ENCODE measurements at regions not wholly inside any gene's neighbourhood (a gene's known extent, or its start where the extent isn't known, plus 50 kb on each side); places are given as distances from the start of the nearest gene placed in this dataset.
A peak's percentile ranks its signal among the peaks of the same experiment; 100 is the strongest.
"Not testable (repeated sequence)": the region's sequence is repeated elsewhere in the genome, so short reads cannot be mapped to it uniquely, and the experiment has no call there.

DNA sequence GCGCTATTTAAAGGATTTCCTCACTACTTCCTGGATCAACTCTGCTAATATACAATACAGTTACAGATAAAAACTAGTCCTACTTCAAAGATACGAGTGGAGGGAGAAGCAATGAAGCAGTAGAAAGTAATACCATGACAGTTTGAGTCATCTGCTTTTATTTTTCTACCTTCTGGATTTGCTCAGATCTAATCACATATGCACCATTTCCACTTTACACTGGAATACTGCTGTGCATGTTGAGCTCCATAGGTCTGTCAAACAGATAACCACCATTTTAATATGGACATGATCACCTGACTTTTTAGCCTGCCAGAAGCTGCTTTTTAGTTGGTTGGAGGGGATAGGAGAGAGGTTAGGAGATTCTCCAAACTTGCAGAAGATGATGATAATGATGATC lies 92.5 kb downstream of the MMUT start:
- no peak for DNase-seq

DNA sequence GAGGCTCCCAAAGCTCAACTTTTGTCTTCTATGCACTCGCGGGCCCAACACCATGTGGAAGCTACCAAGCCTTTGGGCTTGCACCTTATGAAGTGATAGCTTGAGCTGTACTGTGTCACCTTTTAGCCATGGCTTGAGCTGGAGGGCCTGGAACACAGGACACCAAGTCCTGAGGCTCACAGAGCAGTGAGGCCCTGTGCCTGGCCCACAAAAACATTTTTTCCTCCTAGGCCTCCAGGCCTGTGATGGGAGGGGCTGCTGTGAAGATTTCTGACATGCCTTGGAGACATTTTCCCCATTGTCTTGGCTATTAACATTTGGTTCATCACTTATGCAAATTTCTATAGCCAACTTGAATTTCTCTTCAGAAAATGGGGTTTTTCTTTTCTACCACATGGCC lies 96.5 kb downstream of the MMUT start:
- DNase-seq: no peak

DNA sequence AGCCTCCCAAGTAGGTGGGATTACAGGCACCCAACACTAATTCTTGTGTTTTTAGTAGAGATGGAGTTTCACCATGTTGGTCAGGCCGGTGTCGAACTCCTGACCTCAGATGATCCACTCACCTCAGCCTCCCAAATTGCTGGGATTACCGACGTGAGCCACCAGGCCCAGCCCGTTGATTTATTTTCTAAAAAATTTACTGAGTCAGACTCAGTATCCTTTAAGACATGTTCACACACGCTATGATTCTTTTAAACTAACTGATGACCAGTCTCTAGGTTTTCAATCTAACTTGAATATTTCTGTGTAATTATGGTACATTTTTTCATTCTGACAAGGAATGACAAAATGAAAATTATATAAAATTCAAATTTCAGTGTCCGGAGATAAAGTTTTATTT lies 114.5 kb downstream of the MMUT start:
- DNase-seq: no peak

DNA sequence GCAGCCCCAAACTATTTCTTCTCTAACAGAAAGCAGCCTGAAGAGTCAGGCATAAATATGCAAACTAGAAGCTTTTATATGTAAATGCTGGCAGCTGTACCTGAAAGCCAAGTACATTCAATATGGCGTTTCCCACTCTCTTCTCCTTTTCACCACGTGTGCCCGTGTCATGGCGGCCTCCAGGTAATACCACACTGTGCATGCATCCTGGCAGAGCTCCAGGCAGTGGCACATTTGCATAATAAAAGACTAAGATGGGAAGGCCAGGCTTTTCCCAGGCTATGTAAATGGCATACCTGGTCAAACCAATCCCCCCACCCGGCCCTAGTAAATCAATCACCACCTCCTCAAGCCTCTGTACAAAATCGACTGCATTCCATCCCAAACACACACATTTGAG lies 120.6 kb downstream of the MMUT start:
- DNase-seq: no peak

DNA sequence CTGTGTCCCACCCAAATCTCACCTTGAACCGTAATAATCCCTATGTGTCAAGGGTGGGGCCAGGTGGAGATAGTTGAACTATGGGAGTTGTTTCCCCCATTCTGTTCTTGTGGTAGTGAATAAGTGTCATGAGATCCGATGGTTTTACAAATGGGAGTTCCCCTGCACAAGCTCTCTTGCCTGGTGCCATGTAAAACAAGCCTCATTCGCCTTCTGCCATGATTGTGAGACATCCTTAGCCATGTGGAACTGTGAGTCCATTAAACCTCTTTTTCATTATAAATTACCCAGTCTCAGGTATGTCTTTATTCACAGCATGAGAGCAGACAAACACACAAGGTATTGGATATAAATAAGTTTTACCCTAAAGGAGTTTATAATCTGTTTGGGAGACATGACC lies 121.2 kb downstream of the MMUT start:
- DNase-seq: no peak

DNA sequence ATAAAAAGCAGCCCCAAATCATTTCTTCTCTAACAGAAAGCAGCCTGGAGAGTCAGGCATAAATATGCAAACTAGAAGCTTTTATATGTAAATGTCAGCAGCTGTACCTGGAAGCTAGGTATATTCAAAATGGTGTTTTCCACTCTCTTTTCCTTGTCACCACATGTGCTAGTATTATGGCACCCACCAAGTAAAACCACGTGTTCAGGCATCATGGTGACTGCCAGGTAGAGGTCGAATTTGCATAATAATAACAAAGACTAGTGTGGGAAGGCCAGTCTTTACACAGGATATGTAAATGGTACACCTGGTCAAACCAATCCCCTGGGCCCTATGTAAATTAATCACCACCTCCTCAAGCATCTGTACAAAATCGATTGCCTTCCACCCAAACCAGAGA lies 124.0 kb downstream of the MMUT start:
- no peak for DNase-seq

DNA sequence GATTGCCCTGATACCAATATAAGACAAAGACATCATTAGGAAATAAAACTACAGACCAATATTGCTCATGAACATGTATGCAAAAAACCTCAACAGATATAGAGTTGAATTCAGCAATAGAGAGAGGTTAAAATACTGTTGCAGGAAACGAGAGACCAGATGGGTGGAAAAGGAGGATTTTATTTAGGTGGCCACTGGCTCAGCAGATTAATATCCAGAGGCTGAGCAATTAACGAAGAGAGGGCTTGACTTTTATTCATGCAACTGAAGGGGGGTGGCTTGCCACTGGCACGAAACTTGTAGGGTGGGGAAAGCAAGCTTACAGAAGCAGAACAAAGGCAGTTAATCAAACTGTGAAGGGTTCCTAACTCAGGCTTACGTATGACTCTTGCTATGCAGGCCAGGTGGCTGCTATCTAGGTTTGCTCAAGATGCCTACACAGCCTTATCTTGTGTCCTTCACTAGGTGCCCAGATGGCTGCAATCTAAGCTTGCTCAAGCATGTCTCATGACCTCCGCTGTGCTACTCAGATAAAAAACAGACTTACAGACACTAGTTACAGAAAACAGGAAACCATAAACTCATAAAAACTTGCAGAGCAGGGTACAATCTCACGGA lies 126.4 kb downstream of the MMUT start:
- DNase-seq: no peak

DNA sequence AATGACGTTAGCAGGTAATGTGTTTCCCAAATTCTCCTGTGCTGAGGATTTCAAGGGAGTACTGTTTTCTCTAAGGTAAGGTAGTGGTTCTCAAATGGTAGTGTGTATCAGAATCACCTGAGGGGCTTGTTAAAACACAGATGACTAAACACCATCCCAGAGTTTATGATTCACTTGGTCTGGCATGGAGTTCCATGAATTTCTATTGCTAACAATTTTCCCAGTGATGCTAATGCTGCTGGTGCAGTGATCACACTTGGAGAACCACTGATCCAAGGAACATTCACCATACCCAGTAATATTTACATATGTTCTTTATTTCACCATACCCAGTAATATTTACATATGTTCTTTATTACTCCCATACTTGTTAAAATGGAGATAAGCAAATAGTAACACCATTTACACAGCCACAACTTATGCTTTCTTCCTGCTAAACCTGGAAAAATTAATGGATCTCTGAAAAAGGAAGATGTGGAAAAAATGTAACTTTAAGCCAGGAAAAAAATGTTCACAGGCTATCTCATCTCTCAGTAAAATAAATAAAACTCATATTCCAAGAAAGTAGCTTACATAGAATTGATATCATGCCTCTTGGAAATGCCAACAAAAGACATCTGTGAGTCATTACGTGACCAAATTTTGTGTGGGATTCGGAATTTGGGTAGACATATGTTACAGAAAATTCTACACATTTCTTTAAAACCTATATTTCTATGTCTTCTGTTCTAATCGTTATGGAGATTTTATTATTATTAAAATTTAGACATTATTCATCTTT lies 129.5 kb downstream of the MMUT start:
- peak in 1 of 58 donors; percentile 2 for DNase-seq

DNA sequence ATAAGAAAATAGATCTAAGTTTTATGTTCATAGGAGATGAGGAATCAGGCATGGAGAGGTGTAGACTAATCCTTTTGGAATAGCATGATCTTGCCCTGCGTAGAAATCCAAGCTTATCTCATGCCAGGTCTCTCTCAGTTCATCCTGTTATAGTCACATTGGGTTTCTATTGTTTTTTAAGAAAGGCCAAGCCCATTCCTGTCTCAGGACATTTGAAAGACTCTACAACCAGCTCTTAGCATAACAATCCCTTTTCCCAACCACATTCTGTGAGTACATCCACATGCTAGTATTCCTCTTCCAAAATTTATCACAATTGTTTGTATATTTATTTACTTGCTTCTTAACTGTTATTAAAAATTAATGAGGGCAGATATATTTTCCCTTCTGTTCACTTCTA lies 130.3 kb downstream of the MMUT start:
- no peak for DNase-seq

DNA sequence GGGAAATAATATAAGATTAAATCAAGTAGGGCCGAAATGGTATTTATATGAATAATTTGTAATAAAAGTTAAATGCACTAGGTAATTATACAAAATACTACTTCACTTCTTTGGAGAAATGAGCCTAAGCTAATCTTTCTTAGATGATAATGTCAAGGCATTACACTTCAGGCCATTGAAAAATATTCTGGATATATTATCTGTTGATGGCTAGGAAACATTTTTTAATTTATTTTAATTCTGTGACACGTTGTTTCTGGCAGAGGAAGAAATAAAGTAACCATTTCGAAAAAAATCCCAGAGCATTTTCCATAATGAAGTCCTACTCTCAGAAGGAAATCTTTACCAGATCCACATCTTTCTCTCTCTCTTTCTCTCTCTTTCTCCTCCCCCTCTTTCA lies 133.9 kb downstream of the MMUT start:
- no peak for DNase-seq

DNA sequence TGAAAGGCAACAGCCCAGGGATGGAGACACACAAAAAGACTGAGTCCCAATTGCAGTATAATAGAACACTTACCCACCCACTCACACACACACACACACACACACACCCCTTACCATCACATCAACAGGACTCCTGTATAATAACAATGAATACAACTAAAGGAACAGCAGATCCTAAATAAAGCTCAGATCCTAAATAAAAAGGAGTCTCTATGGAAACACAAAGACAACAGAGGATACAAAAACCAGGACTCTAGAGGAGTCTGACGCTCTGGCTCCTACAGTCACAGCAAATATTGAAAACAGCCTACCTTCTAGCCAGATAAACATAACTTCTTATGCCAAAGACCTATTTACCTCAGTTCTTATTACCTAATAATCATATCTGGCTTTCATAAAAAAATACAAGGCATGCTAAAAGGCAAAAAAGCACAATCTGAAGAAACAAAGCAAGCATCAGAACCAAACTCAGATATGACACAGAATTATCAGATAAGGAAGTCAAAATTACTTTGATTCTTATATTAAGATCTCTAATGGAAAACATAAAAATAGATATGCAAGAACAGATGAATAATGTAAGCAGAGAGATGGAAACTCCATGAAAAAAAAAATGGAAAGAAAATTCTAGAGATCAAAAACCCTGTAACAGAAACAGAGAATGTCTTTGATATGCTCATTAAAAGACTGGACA lies 134.9 kb downstream of the MMUT start:
- DNase-seq: no peak

DNA sequence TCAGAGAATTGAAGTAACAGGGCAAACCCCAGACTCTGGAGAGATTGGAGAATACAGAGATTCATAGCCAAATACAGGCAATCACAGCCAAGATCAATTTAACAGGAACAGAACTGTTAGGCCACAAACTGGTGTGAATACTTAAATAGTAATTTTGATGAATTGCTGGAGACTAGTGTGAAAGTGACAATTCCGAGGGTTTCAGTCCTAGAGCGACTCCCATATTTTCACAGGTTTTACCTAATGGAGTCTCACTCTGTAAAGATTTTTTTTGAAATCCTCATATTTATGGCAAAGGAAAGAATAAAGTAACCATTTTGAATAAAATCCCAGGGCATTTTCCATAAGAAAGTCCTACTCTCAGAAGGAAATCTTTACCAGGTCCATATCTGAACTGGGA lies 135.5 kb downstream of the MMUT start:
- peak in 3 of 58 donors; percentile 14 to 40 (median 29) for DNase-seq

DNA sequence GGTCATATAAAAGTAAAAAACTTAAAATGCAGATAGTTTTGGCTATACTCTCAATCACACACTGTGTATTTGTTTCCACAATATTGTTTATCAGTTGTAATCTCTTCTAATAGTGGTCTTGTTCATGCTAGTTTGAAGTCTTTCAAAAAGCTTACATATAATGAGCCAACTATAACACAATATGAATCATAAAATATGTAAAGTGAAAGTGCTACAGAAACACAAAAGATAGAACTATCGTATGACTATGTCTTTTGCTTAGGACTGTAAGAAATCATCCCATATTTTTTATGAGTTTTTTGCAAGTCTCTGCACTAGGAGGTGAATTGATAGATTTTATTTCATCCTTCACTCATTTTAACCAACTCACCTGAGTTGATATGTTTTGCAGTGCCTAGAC lies 136.0 kb downstream of the MMUT start:
- no peak for DNase-seq

DNA sequence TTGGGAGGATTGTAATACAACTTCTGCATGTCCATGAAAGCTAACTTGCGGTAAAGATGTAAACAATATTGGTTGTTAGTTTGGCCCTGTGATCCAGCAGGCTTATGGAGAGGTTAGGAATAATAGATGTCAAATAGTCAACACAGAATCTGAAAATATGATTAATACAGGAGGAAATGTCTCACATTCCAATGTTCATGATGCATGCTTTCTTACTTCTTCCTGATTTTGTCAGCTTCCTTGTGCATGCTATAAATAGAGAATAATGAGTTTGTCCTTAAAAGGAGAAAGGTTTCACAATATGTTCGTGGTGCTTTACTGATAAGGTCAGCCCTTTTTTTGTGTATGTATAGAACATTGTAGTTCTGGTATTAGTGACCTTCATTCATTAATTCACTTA lies 136.7 kb downstream of the MMUT start:
- DNase-seq: no peak

DNA sequence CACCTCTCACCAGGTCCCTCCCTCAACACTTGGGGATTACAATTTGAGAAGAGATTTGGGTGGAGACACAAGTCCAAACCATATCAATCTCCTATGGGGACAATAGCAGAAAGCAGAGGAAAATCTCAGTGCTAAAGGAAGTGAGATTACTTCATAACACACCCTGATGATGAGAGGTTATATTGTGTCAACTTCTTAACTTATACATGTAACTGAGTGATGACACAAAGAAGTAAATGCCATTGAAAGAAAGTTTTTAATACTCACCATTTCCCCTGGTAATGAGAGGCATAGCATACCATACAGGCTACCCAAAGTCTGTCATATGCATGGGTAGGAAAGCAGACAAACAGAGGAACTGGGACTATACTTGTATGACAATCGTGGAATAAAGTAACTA lies 137.2 kb downstream of the MMUT start:
- DNase-seq: no peak

DNA sequence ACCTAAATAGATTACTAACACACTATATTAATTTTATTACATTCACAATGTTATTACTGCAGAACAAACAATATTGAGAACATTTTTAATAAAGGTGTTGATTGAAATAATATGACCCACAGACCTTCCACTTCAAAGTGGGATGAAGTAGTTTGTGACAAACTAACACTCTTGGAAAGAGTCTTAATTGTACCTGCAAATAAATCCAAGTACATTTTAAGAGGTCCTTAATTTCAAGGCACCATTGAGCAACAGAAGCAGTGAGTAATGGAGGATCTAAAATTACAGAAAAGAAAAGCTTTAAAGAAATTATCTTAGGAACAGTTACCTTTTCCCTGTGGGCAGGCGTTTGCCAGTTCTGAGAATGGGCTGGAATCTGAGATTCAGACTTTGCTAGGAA lies 140.2 kb downstream of the MMUT start:
- no peak for DNase-seq

DNA sequence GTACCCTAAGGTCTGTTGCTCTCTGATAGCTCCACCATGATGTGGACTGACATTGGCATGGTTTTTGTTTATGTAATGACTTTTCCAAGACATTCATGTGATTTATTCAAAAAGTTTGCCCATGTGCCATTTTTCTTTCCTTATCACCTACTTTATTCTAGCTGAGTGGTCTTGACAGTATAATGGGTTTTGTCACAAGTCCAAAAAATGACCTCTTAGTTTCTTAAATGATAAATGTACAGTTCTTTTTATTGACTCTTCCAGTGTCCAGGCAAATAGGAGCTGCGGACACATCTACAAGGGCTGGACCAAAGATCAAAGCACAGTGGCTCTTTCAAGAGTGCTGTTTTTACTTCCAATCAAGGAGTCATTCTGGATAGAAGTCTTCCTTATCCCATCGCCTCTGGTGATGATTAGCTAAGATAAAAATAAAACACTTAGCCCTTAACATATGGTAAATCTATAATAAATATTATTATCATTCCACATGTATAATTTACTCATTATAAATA lies 141.4 kb downstream of the MMUT start:
- DNase-seq: no peak

DNA sequence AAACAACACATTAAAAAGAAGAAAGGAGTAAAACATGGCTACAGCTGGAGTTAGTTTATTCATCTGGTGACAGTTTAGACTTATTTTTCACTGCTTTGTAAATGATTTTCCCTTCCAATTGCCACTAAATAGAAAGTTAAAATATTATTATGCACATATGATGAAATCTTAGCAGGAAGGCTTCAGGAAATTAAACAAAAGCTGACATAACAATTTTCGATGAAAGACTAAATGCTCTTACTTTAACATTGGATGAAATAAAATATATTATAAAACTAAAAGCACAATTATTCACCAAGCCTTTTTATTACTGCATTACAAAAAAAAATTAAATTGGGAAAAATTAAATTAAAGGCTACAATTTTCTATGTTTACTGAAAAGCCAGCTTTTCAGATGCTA lies 158.0 kb downstream of the MMUT start:
- no peak for DNase-seq

DNA sequence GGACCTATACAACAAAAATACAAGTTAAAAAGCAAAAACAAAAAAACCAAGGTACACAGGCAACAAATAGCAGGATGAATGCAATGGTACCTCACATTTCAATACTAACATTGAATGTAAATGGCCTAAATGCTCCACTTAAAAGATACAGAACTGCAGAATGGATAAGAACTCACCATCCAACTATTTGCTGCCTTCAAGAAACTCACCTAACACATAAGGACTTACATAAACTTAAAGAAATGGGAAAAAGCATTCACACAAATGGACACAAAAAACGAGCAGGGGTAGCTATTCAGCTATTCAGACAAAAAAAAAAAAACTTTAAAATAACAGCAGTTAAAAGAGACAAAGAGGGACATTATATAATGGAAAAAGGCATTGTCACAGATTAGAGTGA lies 158.7 kb downstream of the MMUT start:
- not testable (repeated sequence) for DNase-seq

DNA sequence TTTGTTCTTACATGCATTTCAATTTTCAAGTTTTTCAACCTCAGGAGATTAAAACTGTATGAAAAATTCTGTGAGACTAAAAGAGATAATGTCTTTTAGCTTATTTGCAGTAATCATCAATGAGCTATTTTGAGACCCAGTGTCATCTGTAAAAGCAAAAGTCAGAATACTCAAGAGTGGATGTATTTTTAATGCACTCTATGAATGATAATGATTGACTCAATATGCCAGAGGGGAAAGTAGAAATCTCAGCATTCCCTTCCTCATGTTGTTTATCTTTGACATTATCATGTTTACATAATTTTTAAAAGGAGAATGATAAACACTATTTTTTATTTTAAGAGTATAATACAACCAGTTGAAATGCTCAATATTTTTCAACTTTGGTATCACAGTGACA lies 162.1 kb downstream of the MMUT start:
- DNase-seq: no peak

DNA sequence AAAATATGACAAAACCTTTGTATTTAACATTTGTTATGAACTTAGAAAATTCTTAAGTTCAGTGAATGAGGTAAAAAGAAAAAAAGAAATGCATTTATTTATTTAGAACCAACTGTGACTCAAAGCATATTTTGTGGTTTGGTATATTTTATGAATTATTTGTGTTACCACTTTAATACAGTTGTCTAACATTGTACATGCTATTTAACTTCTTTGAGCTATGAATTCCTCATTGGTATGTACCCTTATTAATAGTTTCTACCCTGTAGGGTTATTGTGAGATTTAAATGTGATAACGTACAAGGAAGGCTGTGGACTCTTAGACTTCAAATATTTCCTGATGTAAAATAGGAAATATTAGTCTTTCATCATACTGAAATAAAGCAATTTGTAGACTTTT lies 162.6 kb downstream of the MMUT start:
- DNase-seq: no peak

DNA sequence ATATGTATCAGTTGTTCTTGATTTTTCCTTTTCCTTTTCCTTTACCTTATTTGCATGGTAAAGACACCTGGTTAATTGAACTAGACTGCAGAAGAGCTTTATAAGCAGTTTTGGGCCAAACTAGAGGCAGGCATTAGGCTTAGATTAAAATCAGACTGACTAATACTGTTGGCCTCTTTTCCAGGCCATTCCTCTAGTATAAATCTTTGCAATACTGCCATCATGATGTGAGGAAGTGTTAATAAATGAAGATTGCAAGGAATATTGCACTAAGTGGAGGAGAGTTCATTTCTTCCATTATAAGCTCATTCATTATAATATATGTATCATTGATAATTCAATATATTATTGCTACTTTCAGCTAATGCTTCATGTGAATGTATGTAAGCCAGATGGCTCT lies 163.8 kb downstream of the MMUT start:
- DNase-seq: no peak

DNA sequence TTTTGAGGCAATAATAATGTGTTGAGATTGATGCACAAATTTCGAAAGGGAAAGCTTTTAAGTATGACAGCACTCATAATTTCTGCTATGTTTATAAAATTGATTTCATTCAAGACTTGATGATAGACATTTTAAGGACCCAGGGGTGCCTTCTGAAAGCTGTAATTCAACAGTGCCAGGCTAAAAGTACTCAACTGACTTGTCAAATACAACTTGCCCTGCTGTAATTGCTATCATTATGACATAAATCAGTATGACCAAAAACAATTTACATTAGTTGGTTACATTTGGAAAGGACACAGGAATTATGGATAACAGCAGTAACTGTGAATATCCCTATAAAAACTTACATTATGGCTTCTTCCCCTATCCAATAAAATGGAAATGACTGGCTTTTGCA lies 178.9 kb downstream of the MMUT start:
- DNase-seq: no peak
